Bronchial epithelial cell (primary cell): ENCODE measurements at regions not wholly inside any gene's neighbourhood (a gene's known extent, or its start where the extent isn't known, plus 50 kb on each side); places are given as distances from the start of the nearest gene placed in this dataset.

Experiments used
- DNase-seq: peaks from one replicate; pipeline ENCODE4 v3.0.0-alpha.2; 2010; ENCODE audit warnings: low read depth
- FAIRE-seq: peaks from 2 replicates; lab custom pipeline; 2011; peaks lifted over from hg19 to GRCh38; lab: Jason Lieb, UNC
- H3K27me3 ChIP-seq: 2 replicates; pipeline ENCODE4 v1.5.1; 2011; ENCODE audit warnings: low read length; ENCODE audit not compliant: control insufficient read depth, insufficient read depth
- H3K36me3 ChIP-seq: 2 replicates; pipeline ENCODE4 v1.5.1; 2011; ENCODE audit warnings: low read length; ENCODE audit not compliant: control insufficient read depth, insufficient read depth
- H3K4me3 ChIP-seq: 2 replicates; pipeline ENCODE4 v1.5.1; 2011; ENCODE audit warnings: mild to moderate bottlenecking, low read depth, low read length, control low read depth
- CTCF ChIP-seq: IDR thresholded peaks from 2 replicates; pipeline ENCODE4 v1.5.1; 2011; ENCODE audit warnings: mild to moderate bottlenecking, moderate library complexity, low read length, control low read depth, inconsistent platforms; ENCODE audit not compliant: insufficient read depth, severe bottlenecking

GRCh38 chr19:31742249-31742648 lies 393.0 kb upstream of the TSHZ3 start:
- DNase-seq: no peak
- Histone ChIP-seq H3K27me3 (no peaks in the 10 kb centered on the region), H3K36me3 (no peaks in the 10 kb centered on the region), H3K4me3 (no peak overlapping the region)
- TF ChIP-seq CTCF: no peak
- no peak for FAIRE-seq

- H3K27me3 ChIP-seq: no peaks in the 10 kb centered on the region
- no peak for FAIRE-seq
These were observed 396.5 kb upstream of the TSHZ3 start for GRCh38 chr19:31745731-31746130.

GRCh38 chr19:31749231-31749630 lies 400.0 kb upstream of the TSHZ3 start:
- Histone ChIP-seq H3K4me3 (no peak overlapping the region), H3K36me3 (no peaks in the 10 kb centered on the region), H3K27me3 (no peaks in the 10 kb centered on the region)
- FAIRE-seq (no peak), DNase-seq (no peak)
- no peak for TF ChIP-seq CTCF

More at GRCh38 chr19:31745731-31746130, 396.5 kb upstream of the TSHZ3 start:
- TF ChIP-seq CTCF: no peak
- no peak for DNase-seq
- no peaks in the 10 kb centered on the region for H3K36me3 ChIP-seq
- H3K4me3 ChIP-seq: no peak overlapping the region

GRCh38 chr19:31759359-31759758 lies 410.1 kb upstream of the TSHZ3 start:
- H3K4me3 ChIP-seq: no peak overlapping the region
- H3K27me3 ChIP-seq: no peaks in the 10 kb centered on the region
- no peaks in the 10 kb centered on the region for H3K36me3 ChIP-seq
- no peak for TF ChIP-seq CTCF
- DNase-seq (no peak), FAIRE-seq (peak; percentile 50)

DNA sequence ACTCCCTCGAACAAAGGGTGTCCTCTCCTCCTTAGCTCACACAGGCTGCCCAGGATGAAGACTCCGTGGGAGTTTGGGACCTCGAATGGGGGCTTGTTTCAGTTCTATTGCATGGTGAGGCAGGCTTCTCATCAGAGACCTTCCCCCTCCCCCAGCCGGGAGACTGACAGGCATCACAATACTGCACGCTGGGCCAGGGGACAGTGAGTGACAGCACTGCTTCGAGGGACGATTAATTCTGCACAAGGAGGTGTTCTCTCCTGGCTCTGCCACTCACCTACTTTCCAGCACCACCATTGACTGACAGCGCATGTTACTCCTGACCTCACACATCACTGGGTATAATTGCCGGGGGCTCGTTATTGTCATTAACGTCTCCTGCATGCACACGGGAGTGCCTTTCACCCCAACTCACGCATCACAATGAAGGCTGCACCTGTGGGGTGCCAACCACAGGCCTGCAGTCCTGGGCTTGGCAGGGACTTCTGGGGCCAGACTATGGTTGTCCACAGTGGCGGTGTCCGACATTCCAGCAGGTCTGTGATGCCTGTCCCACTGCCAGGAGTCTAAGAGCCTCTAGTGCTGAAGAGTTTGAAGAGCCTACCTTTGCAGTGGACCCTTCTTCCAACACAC lies 412.2 kb upstream of the TSHZ3 start:
- no peak overlapping the region for H3K4me3 ChIP-seq
- FAIRE-seq (no peak), DNase-seq (no peak)
- H3K36me3 ChIP-seq: no peaks in the 10 kb centered on the region
- no peaks in the 10 kb centered on the region for H3K27me3 ChIP-seq
- TF ChIP-seq CTCF: no peak

GRCh38 chr19:31770223-31770622 lies 421.0 kb upstream of the TSHZ3 start:
- DNase-seq (no peak), FAIRE-seq (no peak)
- no peak for TF ChIP-seq CTCF
- Histone ChIP-seq H3K36me3 (no peaks in the 10 kb centered on the region), H3K4me3 (no peak overlapping the region), H3K27me3 (no peaks in the 10 kb centered on the region)
